H1 (cell line): ENCODE measurements at regions not wholly inside any gene's neighbourhood (a gene's known extent, or its start where the extent isn't known, plus 50 kb on each side); places are given as distances from the start of the nearest gene placed in this dataset.
A peak's percentile ranks its signal among the peaks of the same experiment; 100 is the strongest.

ENCODE experiments used
- CTCF ChIA-PET: fragments of 300-600 bp; sonication (Branson Sonifier 250); formaldehyde crosslinking; loops from one replicate; lab custom pipeline; 2021; ENCODE audit not compliant: partially characterized antibody; lab: Charles Lee
- POLR2A ChIA-PET: fragments of 300-600 bp; sonication (Branson Sonifier 250); formaldehyde crosslinking; loops from one replicate; lab custom pipeline; 2021; ENCODE audit warnings: inconsistent platforms; ENCODE audit not compliant: partially characterized antibody; lab: Charles Lee
- DNase-seq, 2 experiments: peaks; one replicate each; pipeline versions ENCODE4 v3.0.0 to v3.0.0-alpha.2; 2010 to 2022; ENCODE audit warnings: low spot score in 2 of 2, low read depth in 1 of 2, mixed read lengths in 1 of 2
- FAIRE-seq: peaks from 2 replicates; lab custom pipeline; 2011; peaks lifted over from hg19 to GRCh38; lab: Jason Lieb, UNC
- H2AFZ ChIP-seq: 2 replicates; pipeline ENCODE4 v1.8.1; 2012; ENCODE audit warnings: low read length, inconsistent platforms
- H2AK5ac ChIP-seq: 2 replicates; pipeline ENCODE4 v1.6.1; 2013; ENCODE audit warnings: low read depth, low read length
- H2BK120ac ChIP-seq: replicated peaks from 2 replicates; pipeline ENCODE3; 2013; ENCODE audit warnings: low read depth, low read length, inconsistent platforms
- H2BK12ac ChIP-seq: 2 replicates; pipeline ENCODE4 v1.6.1; 2013; ENCODE audit warnings: low read depth, low read length
- H2BK15ac ChIP-seq: 2 replicates; pipeline ENCODE4 v1.6.1; 2013; ENCODE audit warnings: low read length
- H2BK20ac ChIP-seq: 2 replicates; pipeline ENCODE4 v1.6.1; 2013; ENCODE audit warnings: low read length
- H2BK5ac ChIP-seq: 2 replicates; pipeline ENCODE4 v1.6.1; 2013; ENCODE audit warnings: low read depth, low read length
- H3K14ac ChIP-seq: 2 replicates; pipeline ENCODE4 v1.6.1; 2013; ENCODE audit warnings: inconsistent platforms; ENCODE audit not compliant: insufficient read length
- H3K18ac ChIP-seq: 2 replicates; pipeline ENCODE4 v1.6.1; 2013; ENCODE audit warnings: low read length; ENCODE audit errors: extremely low read depth
- H3K23ac ChIP-seq: 2 replicates; pipeline ENCODE4 v1.6.1; 2013; ENCODE audit warnings: inconsistent platforms; ENCODE audit not compliant: insufficient read length
- H3K23me2 ChIP-seq: 2 replicates; pipeline ENCODE4 v1.6.1; 2013; ENCODE audit warnings: low read depth, low read length
- H3K27ac ChIP-seq: 2 replicates; pipeline ENCODE4 v1.6.1; 2011; ENCODE audit warnings: low read depth, low read length, inconsistent platforms
- H3K27me3 ChIP-seq, 4 experiments: replicated peaks in 1 of 4; 1 replicate in 1 of 4; 2 replicates in 3 of 4; pipeline versions ENCODE4 v1.6.1 to v1.8.1; 2011 to 2013; ENCODE audit warnings: low read length in 3 of 4, mild to moderate bottlenecking in 3 of 4, inconsistent platforms in 2 of 4, mixed read lengths in 2 of 4, moderate library complexity in 1 of 4; ENCODE audit not compliant: control insufficient read depth in 3 of 4, insufficient read depth in 3 of 4; ENCODE audit errors: extremely low read depth in 1 of 4
- H3K36me3 ChIP-seq, 4 experiments: 2 replicates each; pipeline versions ENCODE4 v1.6.1 to v1.8.1; 2011 to 2013; ENCODE audit warnings: mild to moderate bottlenecking in 4 of 4, low read length in 3 of 4, moderate library complexity in 2 of 4, control low read depth in 1 of 4, inconsistent platforms in 1 of 4; ENCODE audit not compliant: insufficient read depth in 4 of 4, control insufficient read depth in 2 of 4
- H3K4ac ChIP-seq: replicated peaks from 2 replicates; pipeline ENCODE3; 2013; ENCODE audit warnings: low read length, low read depth, mixed read lengths, inconsistent platforms; ENCODE audit not compliant: insufficient read length
- H3K4me1 ChIP-seq, 4 experiments: replicated peaks in 1 of 4; 1 replicate in 1 of 4; 2 replicates in 3 of 4; pipeline versions ENCODE4 v1.6.1 to v1.8.1; 2011 to 2013; ENCODE audit warnings: low read length in 3 of 4, inconsistent platforms in 2 of 4, mixed read lengths in 1 of 4; ENCODE audit not compliant: insufficient read depth in 4 of 4, control insufficient read depth in 3 of 4
- H3K4me2 ChIP-seq, 2 experiments: 2 replicates each; pipeline versions ENCODE4 v1.6.1 to v1.8.1; 2011 to 2013; ENCODE audit warnings: low read depth in 2 of 2, low read length in 2 of 2, control low read depth in 1 of 2, inconsistent platforms in 1 of 2, mild to moderate bottlenecking in 1 of 2; ENCODE audit not compliant: insufficient read depth in 1 of 2
- H3K4me3 ChIP-seq, 4 experiments: fragments of 200-600, 300-600 bp in 1 of 4; sonication (generic), shearing (Covaris generic), sonication (Bioruptor Twin) in 1 of 4; 2 replicates each; pipeline versions ENCODE4 v1.5.1 to v1.8.1; 2011 to 2016; ENCODE audit warnings: low read length in 4 of 4, low read depth in 3 of 4, control low read depth in 2 of 4, inconsistent platforms in 2 of 4, mild to moderate bottlenecking in 2 of 4, mixed read lengths in 1 of 4, moderate library complexity in 1 of 4; ENCODE audit not compliant: insufficient read depth in 2 of 4; ENCODE audit errors: extremely low read depth in 1 of 4
- H3K56ac ChIP-seq: replicated peaks from 2 replicates; pipeline ENCODE3; 2013; ENCODE audit warnings: low read depth, mild to moderate bottlenecking, mixed read lengths, low read length, inconsistent platforms; ENCODE audit not compliant: insufficient read length
- H3K79me1 ChIP-seq: 2 replicates; pipeline ENCODE4 v1.6.1; 2013; ENCODE audit warnings: low read depth, low read length, control low read depth
- H3K79me2 ChIP-seq, 2 experiments: 2 replicates each; pipeline versions ENCODE4 v1.6.1 to v1.8.1; 2012 to 2013; ENCODE audit warnings: low read length in 2 of 2, mild to moderate bottlenecking in 2 of 2, inconsistent platforms in 1 of 2; ENCODE audit not compliant: insufficient read depth in 2 of 2, control insufficient read depth in 1 of 2
- H3K9ac ChIP-seq, 4 experiments: replicated peaks in 1 of 4; 1 replicate in 1 of 4; 2 replicates in 3 of 4; pipeline versions ENCODE4 v1.6.1 to v1.8.1; 2011 to 2013; ENCODE audit warnings: low read depth in 3 of 4, low read length in 3 of 4, control low read depth in 2 of 4, mild to moderate bottlenecking in 2 of 4, moderate library complexity in 2 of 4, inconsistent platforms in 1 of 4; ENCODE audit errors: extremely low read depth in 1 of 4
- H3K9me3 ChIP-seq, 2 experiments: 2 replicates each; pipeline versions ENCODE4 v1.6.1 to v1.8.1; 2012 to 2013; ENCODE audit warnings: mild to moderate bottlenecking in 2 of 2, moderate library complexity in 2 of 2, control low read depth in 1 of 2, inconsistent platforms in 1 of 2, low read depth in 1 of 2, low read length in 1 of 2, mixed read lengths in 1 of 2; ENCODE audit not compliant: insufficient read depth in 2 of 2
- H4K20me1 ChIP-seq, 2 experiments: replicated peaks in 1 of 2; 2 replicates each; pipeline versions ENCODE3 to v1.8.1; 2011 to 2013; ENCODE audit warnings: inconsistent platforms in 2 of 2, low read length in 2 of 2, mild to moderate bottlenecking in 1 of 2; ENCODE audit not compliant: insufficient read depth in 2 of 2, control insufficient read depth in 1 of 2
- H4K5ac ChIP-seq: 2 replicates; pipeline ENCODE4 v1.6.1; 2013; ENCODE audit warnings: low read length, low read depth, mixed read lengths, inconsistent platforms; ENCODE audit not compliant: insufficient read length
- H4K8ac ChIP-seq: 2 replicates; pipeline ENCODE4 v1.8.0; 2013; ENCODE audit warnings: mild to moderate bottlenecking, moderate library complexity, low read length, inconsistent platforms; ENCODE audit not compliant: insufficient read depth; ENCODE audit errors: extremely low read depth
- H4K91ac ChIP-seq: replicated peaks from 2 replicates; pipeline ENCODE3; 2013; ENCODE audit warnings: low read length, mixed read lengths, inconsistent platforms; ENCODE audit not compliant: insufficient read length
- ASH2L ChIP-seq: fragments of 200-600, 300-600 bp; sonication (generic); IDR thresholded peaks from one replicate; pipeline ENCODE4 v1.7.1; 2017; ENCODE audit warnings: low read length
- KDM1A ChIP-seq: fragments of 200-600, 300-600 bp; sonication (generic); IDR thresholded peaks from 2 replicates; pipeline ENCODE4 v1.7.1; 2016; ENCODE audit warnings: mild to moderate bottlenecking, low read length, borderline replicate concordance
- KDM4A ChIP-seq: IDR thresholded peaks from one replicate; pipeline ENCODE4 v1.7.1; 2012; ENCODE audit warnings: low read depth, mild to moderate bottlenecking, moderate library complexity, low read length, inconsistent platforms; ENCODE audit not compliant: severe bottlenecking
- RAD21 ChIP-seq, 2 experiments: IDR thresholded peaks in 1 of 2; conservative IDR thresholded peaks in 1 of 2; 2 replicates each; pipeline ENCODE4 v1.6.1; 2011; ENCODE audit warnings: low read depth in 2 of 2, low read length in 2 of 2, improper control_type of control experiment in 1 of 2, inconsistent platforms in 1 of 2, mild to moderate bottlenecking in 1 of 2, moderate library complexity in 1 of 2
- SIRT6 ChIP-seq: IDR thresholded peaks from one replicate; pipeline ENCODE4 v1.7.1; 2012; ENCODE audit warnings: low read length, inconsistent platforms
- TAF1 ChIP-seq: IDR thresholded peaks from 2 replicates; pipeline ENCODE4 v1.6.1; 2011; ENCODE audit warnings: mild to moderate bottlenecking, low read depth, low read length
- TCF12 ChIP-seq: IDR thresholded peaks from 2 replicates; pipeline ENCODE4 v1.6.1; 2011; ENCODE audit warnings: low read depth, mild to moderate bottlenecking, low read length
- TEAD4 ChIP-seq: IDR thresholded peaks from 2 replicates; pipeline ENCODE4 v1.6.1; 2012; ENCODE audit warnings: low read depth, low read length, inconsistent platforms, mixed read lengths
- ZNF274 ChIP-seq: IDR thresholded peaks from 2 replicates; pipeline ENCODE4 v1.7.0; 2012; ENCODE audit warnings: low read length, borderline replicate concordance; ENCODE audit errors: extremely low read depth
- WGBS, 2 experiments: shearing (Covaris generic) in 1 of 2; methylation state at CpG; one replicate each; pipeline versions ENCODE4 v1.1.6 to v1.1.7; 2013 to 2015; ENCODE audit warnings: low lambda C conversion rate in 2 of 2, mixed read lengths in 2 of 2, inconsistent platforms in 1 of 2, low coverage in 1 of 2, missing lambda C conversion rate in 1 of 2; ENCODE audit not compliant: insufficient replicate concordance in 2 of 2, insufficient coverage in 1 of 2, insufficient read length in 1 of 2; ENCODE audit errors: extremely low coverage in 1 of 2, missing lambda C conversion rate in 1 of 2; 5-methylcytosine and 5-hydroxymethylcytosine counted together
- TF ChIP-seq, protein P1 (sequence below): IDR thresholded peaks from 2 replicates; pipeline ENCODE4 v1.6.1; 2012; ENCODE audit warnings: low read length, inconsistent platforms

DNA sequence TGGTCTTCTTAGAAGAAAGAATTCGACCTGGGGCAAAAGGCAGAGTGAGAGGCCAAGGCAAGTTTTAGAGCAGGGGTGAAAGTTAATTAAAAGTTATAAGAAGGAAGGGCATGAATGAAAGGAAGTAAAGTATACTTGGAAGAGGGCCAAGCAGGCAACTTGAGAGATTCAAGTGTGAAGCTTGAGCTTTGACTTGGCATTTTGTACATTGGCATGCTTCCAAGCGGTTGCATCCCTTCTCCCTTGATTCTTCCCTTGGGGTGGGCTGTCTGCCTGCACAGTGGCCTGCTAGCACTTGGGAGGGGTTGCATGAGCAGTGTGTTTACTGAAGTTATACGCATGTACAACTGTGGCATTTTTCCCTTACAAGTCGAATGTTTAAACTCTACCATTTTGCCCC, 74.8 kb upstream of the MGAT4C start:
- H3K23me2 ChIP-seq: no peaks in the 10 kb centered on the region
- H2AFZ ChIP-seq: no peak overlapping the region
- ChIA-PET CTCF (no interaction called here), POLR2A (no interaction called here)
- H3K9ac ChIP-seq: no peak overlapping the region
- H3K36me3 ChIP-seq: no peaks in the 10 kb centered on the region
- no peak overlapping the region for H4K5ac ChIP-seq
- H4K8ac ChIP-seq: no peak overlapping the region
- no peak overlapping the region for H3K4me3 ChIP-seq
- no peak overlapping the region for H2BK15ac ChIP-seq
- H3K56ac ChIP-seq: no peak overlapping the region
- H4K20me1 ChIP-seq: no peaks in the 10 kb centered on the region
- no peak overlapping the region for H3K4ac ChIP-seq
- no peak overlapping the region for H3K23ac ChIP-seq
- peaks cover 0 to 55% of the 10 kb centered on the region in 2 experiments; a peak in 2 of 4 replicates for H3K79me2 ChIP-seq
- no peak overlapping the region for H3K27ac ChIP-seq
- no peak overlapping the region for H4K91ac ChIP-seq
- FAIRE-seq (no peak), DNase-seq (no peak)
- H3K4me2 ChIP-seq: peak overlapping the region in 1 of 2 experiments; percentile 22; a peak in 1 of 4 replicates
- H3K18ac ChIP-seq: no peak overlapping the region
- H3K4me1 ChIP-seq: peaks cover 0 to 19% (median 5%) of the 10 kb centered on the region in 4 experiments; a peak in 3 of 7 replicates
- H2BK20ac ChIP-seq: no peak overlapping the region
- H2BK5ac ChIP-seq: no peak overlapping the region
- no peak overlapping the region for H2BK120ac ChIP-seq
- H3K79me1 ChIP-seq: no peaks in the 10 kb centered on the region
- 88% methylated on average over 4 of the region's 4 CpGs; no CpG with 5 or more reads in 1 of the 2 experiments for WGBS, 2 experiments
- no peaks in the 10 kb centered on the region for H3K9me3 ChIP-seq
- H2BK12ac ChIP-seq: no peak overlapping the region
- no peak overlapping the region for H2AK5ac ChIP-seq
- H3K14ac ChIP-seq: no peak overlapping the region
- no peaks in the 10 kb centered on the region for H3K27me3 ChIP-seq
- TF ChIP-seq SIRT6: no peak
- TF ChIP-seq TAF1: no peak
- TF ChIP-seq TEAD4: no peak
- TF ChIP-seq RAD21 (IDR thresholded peaks at IDR 0.05 in 1 of 2, conservative IDR thresholded peaks at IDR 0.05 in 1 of 2; ENCODE audit: low read depth in 2 of 2, low read length in 2 of 2): no peak
- TF ChIP-seq ASH2L: no peak
- TF ChIP-seq, protein P1, sequence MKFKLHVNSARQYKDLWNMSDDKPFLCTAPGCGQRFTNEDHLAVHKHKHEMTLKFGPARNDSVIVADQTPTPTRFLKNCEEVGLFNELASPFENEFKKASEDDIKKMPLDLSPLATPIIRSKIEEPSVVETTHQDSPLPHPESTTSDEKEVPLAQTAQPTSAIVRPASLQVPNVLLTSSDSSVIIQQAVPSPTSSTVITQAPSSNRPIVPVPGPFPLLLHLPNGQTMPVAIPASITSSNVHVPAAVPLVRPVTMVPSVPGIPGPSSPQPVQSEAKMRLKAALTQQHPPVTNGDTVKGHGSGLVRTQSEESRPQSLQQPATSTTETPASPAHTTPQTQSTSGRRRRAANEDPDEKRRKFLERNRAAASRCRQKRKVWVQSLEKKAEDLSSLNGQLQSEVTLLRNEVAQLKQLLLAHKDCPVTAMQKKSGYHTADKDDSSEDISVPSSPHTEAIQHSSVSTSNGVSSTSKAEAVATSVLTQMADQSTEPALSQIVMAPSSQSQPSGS: no peak
- TF ChIP-seq ZNF274: no peak
- no peak for TF ChIP-seq TCF12
- no peak for TF ChIP-seq KDM4A
- no peak for TF ChIP-seq KDM1A
